Liver (tissue), 7 donors: ENCODE measurements at regions not wholly inside any gene's neighbourhood (a gene's known extent, or its start where the extent isn't known, plus 50 kb on each side); places are given as distances from the start of the nearest gene placed in this dataset.

Experiments
- DNase-seq: peaks from one replicate; pipeline ENCODE4 v3.0.0-alpha.2; 2017; ENCODE audit warnings: low spot score
- H3K27ac ChIP-seq, 2 donors: one replicate each; pipeline ENCODE4 v1.7.0; 2013; ENCODE audit warnings: inconsistent platforms in 2 of 2, low read length in 2 of 2, control low read depth in 1 of 2, low read depth in 1 of 2, mild to moderate bottlenecking in 1 of 2
- H3K27me3 ChIP-seq, 4 donors: one replicate each; pipeline versions ENCODE4 v1.6.1 to v1.7.0; 2013; ENCODE audit warnings: low read length in 3 of 4, inconsistent platforms in 1 of 4, mild to moderate bottlenecking in 1 of 4, moderate library complexity in 1 of 4; ENCODE audit not compliant: control insufficient read depth in 4 of 4, insufficient read depth in 4 of 4
- H3K36me3 ChIP-seq, 4 donors: one replicate each; pipeline versions ENCODE4 v1.6.1 to v1.7.0; 2013; ENCODE audit warnings: low read length in 3 of 4, mild to moderate bottlenecking in 3 of 4, low read depth in 1 of 4, moderate library complexity in 1 of 4; ENCODE audit not compliant: control insufficient read depth in 4 of 4, insufficient read depth in 3 of 4
- H3K4me1 ChIP-seq, 4 donors: one replicate each; pipeline versions ENCODE4 v1.6.1 to v1.7.0; 2013; ENCODE audit warnings: low read length in 3 of 4, mild to moderate bottlenecking in 3 of 4, moderate library complexity in 1 of 4; ENCODE audit not compliant: control insufficient read depth in 4 of 4, insufficient read depth in 4 of 4
- H3K4me3 ChIP-seq, 3 donors: one replicate each; pipeline versions ENCODE4 v1.6.1 to v1.7.0; 2013; ENCODE audit warnings: low read length in 3 of 3, control low read depth in 1 of 3, low read depth in 1 of 3, mild to moderate bottlenecking in 1 of 3
- H3K9ac ChIP-seq, 2 donors: one replicate each; pipeline ENCODE4 v1.7.0; 2013; ENCODE audit warnings: low read length in 2 of 2, mild to moderate bottlenecking in 2 of 2, moderate library complexity in 2 of 2, control low read depth in 1 of 2, low read depth in 1 of 2
- H3K9me3 ChIP-seq, 4 donors: one replicate each; pipeline versions ENCODE4 v1.6.1 to v1.7.0; 2013; ENCODE audit warnings: low read length in 3 of 4; ENCODE audit not compliant: control insufficient read depth in 4 of 4
- ATF3 ChIP-seq: IDR thresholded peaks from 2 replicates; pipeline ENCODE4 v1.6.1; 2016; ENCODE audit warnings: antibody characterized with exemption
- EGR1 ChIP-seq, 2 donors: IDR thresholded peaks; 2 replicates each; pipeline ENCODE4 v1.6.1; 2016 to 2018; ENCODE audit warnings: antibody characterized with exemption in 2 of 2, low read depth in 2 of 2
- FOXA1 ChIP-seq: IDR thresholded peaks from 2 replicates; pipeline ENCODE4 v1.6.1; 2016; ENCODE audit warnings: antibody characterized with exemption
- FOXA2 ChIP-seq: IDR thresholded peaks from 2 replicates; pipeline ENCODE4 v1.6.1; 2016; ENCODE audit warnings: antibody characterized with exemption
- GABPA ChIP-seq, 2 donors: IDR thresholded peaks in 1 of 2; conservative IDR thresholded peaks in 1 of 2; 2 replicates each; pipeline ENCODE4 v1.6.1; 2016; ENCODE audit warnings: antibody characterized with exemption in 2 of 2, mild to moderate bottlenecking in 1 of 2, moderate library complexity in 1 of 2
- HNF4A ChIP-seq, 2 donors: conservative IDR thresholded peaks; 2 replicates each; pipeline ENCODE4 v1.6.1; 2016; ENCODE audit warnings: antibody characterized with exemption in 2 of 2, mild to moderate bottlenecking in 2 of 2
- HNF4G ChIP-seq: IDR thresholded peaks from 2 replicates; pipeline ENCODE4 v1.6.1; 2016; ENCODE audit warnings: antibody characterized with exemption
- JUND ChIP-seq, 2 donors: IDR thresholded peaks; 2 replicates each; pipeline ENCODE4 v1.6.1; 2016; ENCODE audit warnings: antibody characterized with exemption in 2 of 2
- NR2F2 ChIP-seq: IDR thresholded peaks from 2 replicates; pipeline ENCODE4 v1.6.1; 2016; ENCODE audit warnings: antibody characterized with exemption
- RAD21 ChIP-seq, 2 donors: IDR thresholded peaks; 2 replicates each; pipeline ENCODE4 v1.6.1; 2016; ENCODE audit warnings: antibody characterized with exemption in 2 of 2, mild to moderate bottlenecking in 2 of 2
- RXRA ChIP-seq, 2 donors: IDR thresholded peaks; 2 replicates each; pipeline ENCODE4 v1.6.1; 2017 to 2018; ENCODE audit warnings: antibody characterized with exemption in 2 of 2, mild to moderate bottlenecking in 1 of 2
- SP1 ChIP-seq: IDR thresholded peaks from 2 replicates; pipeline ENCODE4 v1.6.1; 2018; ENCODE audit warnings: antibody characterized with exemption, mild to moderate bottlenecking
- TAF1 ChIP-seq: conservative IDR thresholded peaks from 2 replicates; pipeline ENCODE4 v1.6.1; 2016; ENCODE audit warnings: antibody characterized with exemption, mild to moderate bottlenecking
- YY1 ChIP-seq: IDR thresholded peaks from 2 replicates; pipeline ENCODE4 v1.6.1; 2016; ENCODE audit warnings: antibody characterized with exemption, mild to moderate bottlenecking
- ZBTB33 ChIP-seq: IDR thresholded peaks from 2 replicates; pipeline ENCODE4 v1.6.1; 2016; ENCODE audit warnings: antibody characterized with exemption
- WGBS: extraction: QIAGEN DNeasy Blood & Tissue Kit; methylation state at CpG from one replicate; pipeline ENCODE4 v1.1.7; 2013; 5-methylcytosine and 5-hydroxymethylcytosine counted together
- TF ChIP-seq, protein P1 (sequence below): IDR thresholded peaks from 2 replicates; pipeline ENCODE4 v1.6.1; 2016; ENCODE audit warnings: antibody characterized with exemption
- TF ChIP-seq, protein P2 (sequence below): IDR thresholded peaks from 2 replicates; pipeline ENCODE4 v1.6.1; 2016; ENCODE audit warnings: antibody characterized with exemption, mild to moderate bottlenecking
- donor health status: healthy.
- donor health status: healthy.
- donor health status: healthy.
- donor health status: healthy.

DNA sequence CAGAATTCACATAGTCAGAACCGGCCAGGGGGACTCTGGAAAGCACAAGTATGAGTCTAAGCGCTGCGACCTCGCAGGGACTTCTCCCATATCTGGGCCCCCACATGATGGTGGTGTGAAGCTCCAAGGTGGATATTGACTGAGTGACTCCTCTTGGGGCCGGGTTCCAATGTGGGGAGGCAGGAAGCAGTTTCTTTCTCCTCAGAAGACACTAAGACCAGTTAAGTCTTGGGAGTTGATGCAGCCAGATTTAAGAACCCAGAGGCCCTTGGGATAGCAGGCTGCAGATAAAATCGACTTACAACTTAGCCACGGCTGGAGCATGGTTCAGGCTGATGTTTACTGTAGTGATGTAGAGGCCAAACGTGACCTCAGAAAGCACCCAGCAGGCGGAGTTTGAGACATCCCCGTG lies 55.4 kb upstream of the KLF13 start:
- Histone ChIP-seq H3K9ac (no peak overlapping the region), H3K4me3 (no peak overlapping the region), H3K36me3 (no peaks in the 10 kb centered on the region), H3K9me3 (no peaks in the 10 kb centered on the region), H3K27me3 (no peaks in the 10 kb centered on the region), H3K4me1 (no peaks in the 10 kb centered on the region), H3K27ac (no peak overlapping the region)
- no peak for TF ChIP-seq RXRA (IDR thresholded peaks at IDR 0.05)
- TF ChIP-seq YY1 = no peak
- no peak for TF ChIP-seq SP1
- TF ChIP-seq FOXA1 = no peak
- TF ChIP-seq JUND (IDR thresholded peaks at IDR 0.05) = no peak
- TF ChIP-seq EGR1 (IDR thresholded peaks at IDR 0.05; ENCODE audit: low read depth in 2 of 2) = no peak
- no peak for TF ChIP-seq TAF1
- TF ChIP-seq FOXA2 = no peak
- no peak for TF ChIP-seq HNF4G
- no peak for TF ChIP-seq GABPA (IDR thresholded peaks at IDR 0.05 in 1 of 2, conservative IDR thresholded peaks at IDR 0.05 in 1 of 2)
- no peak for TF ChIP-seq HNF4A (conservative IDR thresholded peaks at IDR 0.05)
- DNase-seq = peak; percentile 45
- 69% methylated on average over 10 of the region's 10 CpGs for WGBS

DNA sequence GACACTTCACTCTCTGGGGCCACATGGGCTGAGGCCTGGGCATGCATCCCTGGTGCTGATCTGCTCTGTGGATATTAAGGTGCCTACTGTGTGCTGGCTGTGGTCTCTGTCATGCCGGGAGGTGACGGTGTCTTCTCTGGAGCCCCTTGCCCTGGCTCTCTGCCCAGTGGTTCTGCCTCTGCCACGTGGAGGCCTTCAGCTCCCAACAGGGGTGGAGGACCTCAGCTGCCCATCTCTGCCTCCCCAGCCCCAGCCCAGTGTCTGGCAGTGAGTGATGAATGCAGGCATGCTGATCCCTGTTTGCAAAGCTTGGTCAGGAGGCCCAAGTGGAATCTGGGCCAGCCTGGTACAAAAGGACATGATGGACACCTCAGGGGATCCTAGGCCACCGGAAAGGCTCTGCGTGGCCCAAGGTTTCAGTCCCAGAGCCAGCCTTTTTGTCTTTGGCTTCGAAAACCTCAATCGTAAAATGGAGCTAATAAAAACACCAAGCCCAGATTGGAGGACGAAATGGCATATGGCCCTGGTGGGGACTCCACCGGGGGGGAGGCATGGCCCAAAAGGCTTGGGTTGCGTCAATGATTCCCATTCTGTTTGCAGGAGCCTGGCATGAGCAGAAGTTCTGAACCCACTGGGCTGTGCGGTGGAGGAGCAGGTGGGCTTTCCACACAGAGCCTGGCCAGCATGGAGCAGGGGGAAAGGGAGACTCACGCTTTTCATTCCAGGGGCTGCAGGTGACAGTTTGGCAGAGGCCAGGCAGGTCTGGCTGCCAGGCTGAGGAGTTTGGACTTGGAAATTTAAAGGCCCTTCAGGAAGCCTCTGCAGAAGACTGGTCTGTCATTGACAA lies 54.7 kb upstream of the KLF13 start:
- Histone ChIP-seq H3K9ac (no peak overlapping the region), H3K9me3 (no peaks in the 10 kb centered on the region), H3K4me3 (no peak overlapping the region), H3K27ac (no peak overlapping the region), H3K36me3 (no peaks in the 10 kb centered on the region), H3K4me1 (no peaks in the 10 kb centered on the region), H3K27me3 (no peaks in the 10 kb centered on the region)
- DNase-seq = no peak
- WGBS = 92% methylated on average over 12 of the region's 12 CpGs
- TF ChIP-seq HNF4A (conservative IDR thresholded peaks at IDR 0.05) (no peak), JUND (IDR thresholded peaks at IDR 0.05) (no peak), ATF3 (no peak), RAD21 (IDR thresholded peaks at IDR 0.05) (no peak), GABPA (IDR thresholded peaks at IDR 0.05 in 1 of 2, conservative IDR thresholded peaks at IDR 0.05 in 1 of 2) (no peak), EGR1 (IDR thresholded peaks at IDR 0.05; ENCODE audit: low read depth in 2 of 2) (no peak), NR2F2 (no peak)
- TF ChIP-seq, protein P1, sequence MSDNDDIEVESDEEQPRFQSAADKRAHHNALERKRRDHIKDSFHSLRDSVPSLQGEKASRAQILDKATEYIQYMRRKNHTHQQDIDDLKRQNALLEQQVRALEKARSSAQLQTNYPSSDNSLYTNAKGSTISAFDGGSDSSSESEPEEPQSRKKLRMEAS = no peak

DNA sequence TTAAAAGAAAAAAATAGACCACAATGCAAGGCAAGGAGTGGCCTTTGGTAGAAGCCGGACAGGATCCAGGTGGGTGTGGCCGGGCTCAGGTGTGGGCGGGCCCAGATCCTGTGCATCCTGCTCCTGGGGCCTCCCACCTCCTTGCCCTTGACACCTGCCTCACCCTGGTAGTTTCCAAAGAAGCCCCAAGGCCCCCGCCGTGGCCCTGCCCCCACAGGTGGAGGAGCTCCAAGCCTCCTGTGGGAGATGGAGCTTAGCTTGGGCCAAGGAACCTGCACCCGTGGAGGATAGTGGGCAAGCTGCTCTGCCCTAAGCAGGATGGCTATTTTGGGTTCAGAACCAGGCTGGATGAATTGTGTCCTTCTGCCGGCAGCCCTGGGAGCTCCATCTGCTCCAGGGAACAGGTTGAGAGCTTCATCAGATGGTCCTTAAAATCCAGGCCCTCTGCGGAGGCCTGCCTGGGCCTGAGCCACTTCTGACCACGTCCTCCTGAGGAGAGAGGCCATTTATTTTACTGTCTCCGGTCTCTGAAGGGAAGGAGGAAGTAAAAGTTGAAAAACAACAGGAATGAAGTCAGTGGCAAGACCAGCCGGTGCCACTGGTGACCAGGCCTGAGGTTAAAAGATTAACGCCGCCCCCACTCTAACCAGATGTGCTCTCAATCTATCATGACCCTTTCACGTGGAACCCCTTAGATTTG lies 53.9 kb upstream of the KLF13 start:
- no peaks in the 10 kb centered on the region for H3K9me3 ChIP-seq
- no peak overlapping the region for H3K27ac ChIP-seq
- H3K27me3 ChIP-seq = no peaks in the 10 kb centered on the region
- no peaks in the 10 kb centered on the region for H3K4me1 ChIP-seq
- H3K4me3 ChIP-seq = no peak overlapping the region
- DNase-seq = peak; percentile 34
- H3K36me3 ChIP-seq = no peaks in the 10 kb centered on the region
- WGBS = 77% methylated on average over 14 of the region's 14 CpGs
- no peak for TF ChIP-seq ZBTB33
- TF ChIP-seq, protein P1 = no peak
- TF ChIP-seq YY1 = no peak
- no peak for TF ChIP-seq EGR1 (IDR thresholded peaks at IDR 0.05; ENCODE audit: low read depth in 2 of 2)
- no peak for TF ChIP-seq HNF4G
- no peak for TF ChIP-seq HNF4A (conservative IDR thresholded peaks at IDR 0.05)
- no peak for TF ChIP-seq NR2F2
- no peak for TF ChIP-seq RXRA (IDR thresholded peaks at IDR 0.05)
- no peak for TF ChIP-seq RAD21 (IDR thresholded peaks at IDR 0.05)
- TF ChIP-seq JUND (IDR thresholded peaks at IDR 0.05) = no peak
- TF ChIP-seq TAF1 = no peak
- no peak for TF ChIP-seq FOXA2
- no peak for TF ChIP-seq SP1
- TF ChIP-seq, protein P2, sequence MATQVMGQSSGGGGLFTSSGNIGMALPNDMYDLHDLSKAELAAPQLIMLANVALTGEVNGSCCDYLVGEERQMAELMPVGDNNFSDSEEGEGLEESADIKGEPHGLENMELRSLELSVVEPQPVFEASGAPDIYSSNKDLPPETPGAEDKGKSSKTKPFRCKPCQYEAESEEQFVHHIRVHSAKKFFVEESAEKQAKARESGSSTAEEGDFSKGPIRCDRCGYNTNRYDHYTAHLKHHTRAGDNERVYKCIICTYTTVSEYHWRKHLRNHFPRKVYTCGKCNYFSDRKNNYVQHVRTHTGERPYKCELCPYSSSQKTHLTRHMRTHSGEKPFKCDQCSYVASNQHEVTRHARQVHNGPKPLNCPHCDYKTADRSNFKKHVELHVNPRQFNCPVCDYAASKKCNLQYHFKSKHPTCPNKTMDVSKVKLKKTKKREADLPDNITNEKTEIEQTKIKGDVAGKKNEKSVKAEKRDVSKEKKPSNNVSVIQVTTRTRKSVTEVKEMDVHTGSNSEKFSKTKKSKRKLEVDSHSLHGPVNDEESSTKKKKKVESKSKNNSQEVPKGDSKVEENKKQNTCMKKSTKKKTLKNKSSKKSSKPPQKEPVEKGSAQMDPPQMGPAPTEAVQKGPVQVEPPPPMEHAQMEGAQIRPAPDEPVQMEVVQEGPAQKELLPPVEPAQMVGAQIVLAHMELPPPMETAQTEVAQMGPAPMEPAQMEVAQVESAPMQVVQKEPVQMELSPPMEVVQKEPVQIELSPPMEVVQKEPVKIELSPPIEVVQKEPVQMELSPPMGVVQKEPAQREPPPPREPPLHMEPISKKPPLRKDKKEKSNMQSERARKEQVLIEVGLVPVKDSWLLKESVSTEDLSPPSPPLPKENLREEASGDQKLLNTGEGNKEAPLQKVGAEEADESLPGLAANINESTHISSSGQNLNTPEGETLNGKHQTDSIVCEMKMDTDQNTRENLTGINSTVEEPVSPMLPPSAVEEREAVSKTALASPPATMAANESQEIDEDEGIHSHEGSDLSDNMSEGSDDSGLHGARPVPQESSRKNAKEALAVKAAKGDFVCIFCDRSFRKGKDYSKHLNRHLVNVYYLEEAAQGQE = no peak
- no peak for TF ChIP-seq GABPA (IDR thresholded peaks at IDR 0.05 in 1 of 2, conservative IDR thresholded peaks at IDR 0.05 in 1 of 2)
- TF ChIP-seq FOXA1 = no peak
- H3K9ac ChIP-seq = no peak overlapping the region
